MM.1S (cell line): ENCODE measurements at regions not wholly inside any gene's neighbourhood (a gene's known extent, or its start where the extent isn't known, plus 50 kb on each side); places are given as distances from the start of the nearest gene placed in this dataset.

Experiments used
- EZH2 ChIP-seq: fragments of 300-600 bp; sonication (generic); optimal IDR thresholded peaks from 2 replicates; pipeline ENCODE3; 2017; ENCODE audit warnings: low read depth, mild to moderate bottlenecking, antibody characterized with exemption, low read length, mixed read lengths
- TF ChIP-seq, protein P1 (sequence below): fragments of 300-600 bp; sonication (generic); IDR thresholded peaks from 2 replicates; pipeline ENCODE4 v1.5.1; 2016; ENCODE audit warnings: antibody characterized with exemption, low read length, mixed read lengths

DNA sequence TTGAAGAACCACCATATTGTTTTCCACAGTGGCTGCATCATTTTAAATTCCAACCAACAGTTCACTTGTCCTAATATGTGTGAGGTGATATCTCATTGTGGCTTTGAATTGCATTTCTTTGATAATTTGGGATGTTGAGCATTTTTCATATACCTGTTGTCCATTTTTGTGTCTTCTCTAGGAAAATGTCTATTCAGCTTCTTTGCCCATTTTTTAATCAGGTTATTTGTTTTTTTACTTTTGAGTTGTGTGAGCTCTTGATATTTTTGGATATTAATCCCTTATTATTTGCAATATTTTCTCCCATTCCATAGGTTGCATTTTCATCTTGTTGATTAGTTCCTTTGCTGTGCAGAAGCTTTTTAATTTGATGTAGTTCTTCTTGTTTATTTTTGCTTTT lies 95.1 kb upstream of the CCDC71L start:
- TF ChIP-seq, protein P1, sequence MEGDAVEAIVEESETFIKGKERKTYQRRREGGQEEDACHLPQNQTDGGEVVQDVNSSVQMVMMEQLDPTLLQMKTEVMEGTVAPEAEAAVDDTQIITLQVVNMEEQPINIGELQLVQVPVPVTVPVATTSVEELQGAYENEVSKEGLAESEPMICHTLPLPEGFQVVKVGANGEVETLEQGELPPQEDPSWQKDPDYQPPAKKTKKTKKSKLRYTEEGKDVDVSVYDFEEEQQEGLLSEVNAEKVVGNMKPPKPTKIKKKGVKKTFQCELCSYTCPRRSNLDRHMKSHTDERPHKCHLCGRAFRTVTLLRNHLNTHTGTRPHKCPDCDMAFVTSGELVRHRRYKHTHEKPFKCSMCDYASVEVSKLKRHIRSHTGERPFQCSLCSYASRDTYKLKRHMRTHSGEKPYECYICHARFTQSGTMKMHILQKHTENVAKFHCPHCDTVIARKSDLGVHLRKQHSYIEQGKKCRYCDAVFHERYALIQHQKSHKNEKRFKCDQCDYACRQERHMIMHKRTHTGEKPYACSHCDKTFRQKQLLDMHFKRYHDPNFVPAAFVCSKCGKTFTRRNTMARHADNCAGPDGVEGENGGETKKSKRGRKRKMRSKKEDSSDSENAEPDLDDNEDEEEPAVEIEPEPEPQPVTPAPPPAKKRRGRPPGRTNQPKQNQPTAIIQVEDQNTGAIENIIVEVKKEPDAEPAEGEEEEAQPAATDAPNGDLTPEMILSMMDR = no peak
- TF ChIP-seq EZH2 = no peak
